Dedifferentiated amniotic fluid mesenchymal stem cell (primary cell): ENCODE measurements at regions not wholly inside any gene's neighbourhood (a gene's known extent, or its start where the extent isn't known, plus 50 kb on each side); places are given as distances from the start of the nearest gene placed in this dataset.
"Not testable (repeated sequence)": the region's sequence is repeated elsewhere in the genome, so short reads cannot be mapped to it uniquely, and the experiment has no call there.

Experiments used
- DNase-seq: peaks from one replicate; pipeline ENCODE4 v3.0.0-alpha.2; 2016; ENCODE audit errors: extremely low spot score

- no peak for DNase-seq
Observed at GRCh38 chr12:74370608-74371216, 166.9 kb upstream of the ATXN7L3B start.

GRCh38 chr12:74379114-74379513 is 158.5 kb upstream of the ATXN7L3B start:
- DNase-seq = no peak

GRCh38 chr12:74381958-74382357 is 155.7 kb upstream of the ATXN7L3B start:
- no peak for DNase-seq

- DNase-seq = no peak
Observed at GRCh38 chr12:74382983-74383382, 154.7 kb upstream of the ATXN7L3B start.

- no peak for DNase-seq
Observed at GRCh38 chr12:74391283-74391682, 146.4 kb upstream of the ATXN7L3B start.

GRCh38 chr12:74393272-74393671 is 144.4 kb upstream of the ATXN7L3B start:
- no peak for DNase-seq

- DNase-seq = no peak
Observed at GRCh38 chr12:74394647-74395046, 143.0 kb upstream of the ATXN7L3B start.

- no peak for DNase-seq
Observed at GRCh38 chr12:74401035-74401434, 136.6 kb upstream of the ATXN7L3B start.

- DNase-seq = no peak
Observed at GRCh38 chr12:74401966-74402365, 135.7 kb upstream of the ATXN7L3B start.

- not testable (repeated sequence) for DNase-seq
Observed at GRCh38 chr12:74403221-74403470, 134.5 kb upstream of the ATXN7L3B start.

GRCh38 chr12:74408601-74409166 is 129.0 kb upstream of the ATXN7L3B start:
- no peak for DNase-seq

GRCh38 chr12:74412606-74413230 is 124.9 kb upstream of the ATXN7L3B start:
- DNase-seq = peak; percentile 27

GRCh38 chr12:74415633-74416032 is 122.0 kb upstream of the ATXN7L3B start:
- DNase-seq = no peak

GRCh38 chr12:74418573-74418972 is 119.1 kb upstream of the ATXN7L3B start:
- DNase-seq = no peak

GRCh38 chr12:74424778-74425177 is 112.9 kb upstream of the ATXN7L3B start:
- no peak for DNase-seq

GRCh38 chr12:74426091-74426490 is 111.5 kb upstream of the ATXN7L3B start:
- no peak for DNase-seq

- DNase-seq = no peak
Observed at GRCh38 chr12:74429535-74429934, 108.1 kb upstream of the ATXN7L3B start.

- DNase-seq = no peak
Observed at GRCh38 chr12:74431801-74432200, 105.8 kb upstream of the ATXN7L3B start.

- no peak for DNase-seq
Observed at GRCh38 chr12:74440469-74440868, 97.2 kb upstream of the ATXN7L3B start.

GRCh38 chr12:74441872-74442271 is 95.8 kb upstream of the ATXN7L3B start:
- no peak for DNase-seq

- DNase-seq = no peak
Observed at GRCh38 chr12:74446466-74446865, 91.2 kb upstream of the ATXN7L3B start.

- DNase-seq = no peak
Observed at GRCh38 chr12:74449872-74450271, 87.8 kb upstream of the ATXN7L3B start.

- DNase-seq = no peak
Observed at GRCh38 chr12:74454109-74454508, 83.5 kb upstream of the ATXN7L3B start.

GRCh38 chr12:74455429-74455828 is 82.2 kb upstream of the ATXN7L3B start:
- DNase-seq = no peak
